GM13977 (cell line): ENCODE measurements at regions not wholly inside any gene's neighbourhood (a gene's known extent, or its start where the extent isn't known, plus 50 kb on each side); places are given as distances from the start of the nearest gene placed in this dataset.

Experiments
- DNase-seq: peaks from one replicate; pipeline ENCODE4 v3.0.0; 2012; ENCODE audit warnings: low spot score
- in situ Hi-C: fragments of 300-500 bp; cut with MboI; formaldehyde crosslinking; loops from one replicate; pipeline ENCODE4 v1.12.0; 2022; ENCODE audit warnings: low sequenced_read_pairs, low pct_unique_long_range_greater_than_20kb, mixed read lengths, inconsistent platforms; ENCODE audit not compliant: unreplicated experiment
- TF ChIP-seq, protein P1 (sequence below): IDR thresholded peaks from 2 replicates; pipeline ENCODE4 v1.5.1; 2012; ENCODE audit warnings: mild to moderate bottlenecking, control low read depth; ENCODE audit not compliant: insufficient read depth; ENCODE audit errors: extremely low read depth, missing control alignments

DNA sequence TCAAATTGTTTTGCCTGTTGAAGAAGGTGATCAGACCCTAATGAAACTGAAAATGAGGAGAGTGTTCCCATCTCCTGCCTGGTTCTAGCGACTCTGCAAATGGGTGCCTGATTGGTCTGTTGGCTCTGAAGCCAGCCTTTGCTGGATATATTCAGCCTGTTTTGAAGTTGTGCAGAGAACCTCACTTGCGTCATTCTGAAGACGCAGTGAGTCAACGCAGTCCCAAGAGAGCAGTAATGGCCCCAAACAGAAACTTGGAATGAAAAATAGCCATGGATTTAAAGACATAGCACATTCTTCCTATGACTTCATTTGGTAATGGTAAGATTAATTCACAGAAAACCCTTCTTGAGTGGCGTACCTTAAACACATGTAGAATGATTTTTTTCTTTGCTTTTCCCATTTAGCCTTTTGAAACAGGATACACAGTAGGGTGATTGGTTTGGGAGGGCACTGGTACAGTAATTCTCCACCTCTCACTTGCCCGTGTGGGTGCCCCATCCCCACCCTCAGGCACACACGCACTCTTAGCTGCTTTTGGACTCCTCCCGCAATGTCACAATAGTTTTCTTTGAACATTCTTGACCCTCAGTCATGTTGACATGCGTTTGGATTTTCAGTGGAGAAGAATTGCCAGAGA lies 54.1 kb upstream of the ABL1 start:
- in situ Hi-C loops: no loop called here

DNA sequence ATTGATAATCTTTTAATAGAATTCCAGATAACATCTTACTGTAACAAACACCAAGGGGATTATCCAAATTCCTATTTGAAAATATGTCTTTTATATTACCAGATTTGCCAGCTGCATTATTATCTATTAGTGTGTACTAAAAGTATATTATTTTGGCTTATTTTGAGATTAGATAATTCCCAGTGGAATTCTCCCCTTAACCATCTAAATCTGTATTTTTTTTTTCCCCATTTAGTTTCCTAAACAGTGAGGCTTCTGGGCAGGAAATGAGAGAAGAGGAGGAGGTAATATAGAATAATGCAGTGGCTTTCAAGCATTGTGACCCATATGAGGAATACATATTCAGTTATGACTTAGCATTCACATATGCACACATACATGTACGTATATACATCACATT lies 53.5 kb upstream of the ABL1 start:
- TF ChIP-seq, protein P1, sequence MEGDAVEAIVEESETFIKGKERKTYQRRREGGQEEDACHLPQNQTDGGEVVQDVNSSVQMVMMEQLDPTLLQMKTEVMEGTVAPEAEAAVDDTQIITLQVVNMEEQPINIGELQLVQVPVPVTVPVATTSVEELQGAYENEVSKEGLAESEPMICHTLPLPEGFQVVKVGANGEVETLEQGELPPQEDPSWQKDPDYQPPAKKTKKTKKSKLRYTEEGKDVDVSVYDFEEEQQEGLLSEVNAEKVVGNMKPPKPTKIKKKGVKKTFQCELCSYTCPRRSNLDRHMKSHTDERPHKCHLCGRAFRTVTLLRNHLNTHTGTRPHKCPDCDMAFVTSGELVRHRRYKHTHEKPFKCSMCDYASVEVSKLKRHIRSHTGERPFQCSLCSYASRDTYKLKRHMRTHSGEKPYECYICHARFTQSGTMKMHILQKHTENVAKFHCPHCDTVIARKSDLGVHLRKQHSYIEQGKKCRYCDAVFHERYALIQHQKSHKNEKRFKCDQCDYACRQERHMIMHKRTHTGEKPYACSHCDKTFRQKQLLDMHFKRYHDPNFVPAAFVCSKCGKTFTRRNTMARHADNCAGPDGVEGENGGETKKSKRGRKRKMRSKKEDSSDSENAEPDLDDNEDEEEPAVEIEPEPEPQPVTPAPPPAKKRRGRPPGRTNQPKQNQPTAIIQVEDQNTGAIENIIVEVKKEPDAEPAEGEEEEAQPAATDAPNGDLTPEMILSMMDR: no peak
- in situ Hi-C loops: no loop called here
- DNase-seq: no peak

More for the DNA sequence above, 54.1 kb upstream of the ABL1 start:
- TF ChIP-seq, protein P1: no peak
- DNase-seq: no peak

DNA sequence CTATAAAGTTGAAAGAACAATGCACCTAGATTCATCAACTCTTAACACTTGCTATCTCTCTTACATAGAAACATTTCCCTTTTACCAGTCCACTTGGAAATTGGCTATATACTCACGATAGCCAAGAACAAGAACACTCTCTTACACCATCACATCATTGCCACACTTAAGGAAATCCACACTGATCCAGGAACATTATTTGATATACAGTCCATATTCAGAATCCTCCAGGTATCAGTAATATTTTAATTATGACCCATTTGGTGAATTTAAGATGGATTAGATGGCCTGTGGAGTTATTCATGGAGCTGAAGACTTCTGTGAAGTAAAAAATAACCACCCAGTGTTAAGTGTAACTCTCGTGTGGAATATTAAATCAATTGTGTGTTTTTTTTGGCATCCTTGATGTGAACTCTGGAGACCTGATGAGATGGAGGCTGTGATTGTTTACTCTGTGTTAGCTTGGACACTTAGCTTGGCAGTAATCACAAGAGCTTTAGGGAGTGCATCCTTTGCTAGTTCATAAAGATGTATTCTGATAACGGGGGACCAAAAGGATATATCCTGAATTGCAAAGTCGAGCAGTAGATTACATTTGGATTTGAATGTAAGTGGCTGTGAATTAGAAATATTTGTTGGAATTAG lies 52.0 kb upstream of the ABL1 start:
- DNase-seq: no peak
- TF ChIP-seq, protein P1: no peak
- in situ Hi-C loops: no loop called here

DNA sequence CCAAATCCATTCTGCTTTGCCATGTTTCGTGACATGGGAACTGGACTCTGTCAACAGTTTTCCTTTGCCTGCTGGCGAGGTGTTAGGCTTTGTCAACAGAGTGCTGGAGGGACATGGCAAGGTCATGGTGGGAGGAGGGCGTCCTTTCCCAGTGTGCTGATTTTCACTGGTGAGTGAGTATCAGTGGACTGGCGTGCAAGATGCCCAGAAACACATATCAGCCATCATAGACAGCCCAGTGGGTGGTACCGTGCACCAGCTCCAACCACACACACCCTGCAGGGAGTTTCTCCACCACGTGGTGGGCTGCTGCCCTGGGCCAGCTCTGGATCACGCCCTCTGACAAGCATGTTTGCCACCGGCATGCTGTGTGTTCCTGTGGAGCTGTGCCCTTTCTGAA lies 50.0 kb upstream of the ABL1 start:
- DNase-seq: no peak
- TF ChIP-seq, protein P1: no peak
- in situ Hi-C loops: no loop called here
